ENCODE measurements at regions not wholly inside any gene's neighbourhood (a gene's known extent, or its start where the extent isn't known, plus 50 kb on each side); places are given as distances from the start of the nearest gene placed in this dataset.

- DNase-seq (ENCODE audit: low read depth), result no peak
Measured at GRCh38 chr4:153076861-153077260, 127.4 kb upstream of the TRIM2 start.

GRCh38 chr4:153079857-153080391 is 124.3 kb upstream of the TRIM2 start:
- DNase-seq (ENCODE audit: low read depth), result no peak

GRCh38 chr4:153081006-153081580 is 123.2 kb upstream of the TRIM2 start:
- DNase-seq (ENCODE audit: low read depth), result no peak

GRCh38 chr4:153081693-153082092 is 122.5 kb upstream of the TRIM2 start:
- DNase-seq (ENCODE audit: low read depth), result no peak

GRCh38 chr4:153082322-153083301 is 121.6 kb upstream of the TRIM2 start:
- no peak for DNase-seq (ENCODE audit: low read depth)

GRCh38 chr4:153083447-153083947 is 120.7 kb upstream of the TRIM2 start:
- DNase-seq (ENCODE audit: low read depth), result no peak

- no peak for DNase-seq (ENCODE audit: low read depth)
Measured at GRCh38 chr4:153084224-153084979, 119.8 kb upstream of the TRIM2 start.

GRCh38 chr4:153084980-153085630 is 119.1 kb upstream of the TRIM2 start:
- peak; percentile 84 for DNase-seq (ENCODE audit: low read depth)

- no peak for DNase-seq (ENCODE audit: low read depth)
Measured at GRCh38 chr4:153087671-153088194, 116.5 kb upstream of the TRIM2 start.

- no peak for DNase-seq (ENCODE audit: low read depth)
Measured at GRCh38 chr4:153089742-153090141, 114.5 kb upstream of the TRIM2 start.

GRCh38 chr4:153090181-153090580 is 114.1 kb upstream of the TRIM2 start:
- no peak for DNase-seq (ENCODE audit: low read depth)

GRCh38 chr4:153090670-153091385 is 113.4 kb upstream of the TRIM2 start:
- DNase-seq (ENCODE audit: low read depth), result no peak

GRCh38 chr4:153093396-153093795 is 110.8 kb upstream of the TRIM2 start:
- DNase-seq (ENCODE audit: low read depth), result no peak

GRCh38 chr4:153093802-153094201 is 110.4 kb upstream of the TRIM2 start:
- DNase-seq (ENCODE audit: low read depth), result no peak

GRCh38 chr4:153094435-153094834 is 109.8 kb upstream of the TRIM2 start:
- DNase-seq (ENCODE audit: low read depth), result no peak

GRCh38 chr4:153095448-153096204 is 108.6 kb upstream of the TRIM2 start:
- DNase-seq (ENCODE audit: low read depth), result no peak

GRCh38 chr4:153096344-153096743 is 107.9 kb upstream of the TRIM2 start:
- DNase-seq (ENCODE audit: low read depth), result no peak

- no peak for DNase-seq (ENCODE audit: low read depth)
Measured at GRCh38 chr4:153098427-153098826, 105.8 kb upstream of the TRIM2 start.

- no peak for DNase-seq (ENCODE audit: low read depth)
Measured at GRCh38 chr4:153099391-153100140, 104.7 kb upstream of the TRIM2 start.

Measured in stimulated activated CD8-positive, alpha-beta memory T cell treated with anti-CD3 and anti-CD28 coated beads, Interleukin-7, amount 100 ng/mL, for 24 hours (primary cell).